ENCODE measurements at regions not wholly inside any gene's neighbourhood (a gene's known extent, or its start where the extent isn't known, plus 50 kb on each side); places are given as distances from the start of the nearest gene placed in this dataset.

GRCh38 chr16:73515616-73516015 lies 467.7 kb upstream of the ZFHX3 start:
- no peaks in the 10 kb centered on the region for H3K27me3 ChIP-seq
- no peak overlapping the region for H3K27ac ChIP-seq
- no peak overlapping the region for H3K4me3 ChIP-seq
- DNase-seq: no peak
- H3K36me3 ChIP-seq: no peaks in the 10 kb centered on the region
- no peak for TF ChIP-seq POLR2A (IDR thresholded peaks at IDR 0.05)
- TF ChIP-seq, protein P1, sequence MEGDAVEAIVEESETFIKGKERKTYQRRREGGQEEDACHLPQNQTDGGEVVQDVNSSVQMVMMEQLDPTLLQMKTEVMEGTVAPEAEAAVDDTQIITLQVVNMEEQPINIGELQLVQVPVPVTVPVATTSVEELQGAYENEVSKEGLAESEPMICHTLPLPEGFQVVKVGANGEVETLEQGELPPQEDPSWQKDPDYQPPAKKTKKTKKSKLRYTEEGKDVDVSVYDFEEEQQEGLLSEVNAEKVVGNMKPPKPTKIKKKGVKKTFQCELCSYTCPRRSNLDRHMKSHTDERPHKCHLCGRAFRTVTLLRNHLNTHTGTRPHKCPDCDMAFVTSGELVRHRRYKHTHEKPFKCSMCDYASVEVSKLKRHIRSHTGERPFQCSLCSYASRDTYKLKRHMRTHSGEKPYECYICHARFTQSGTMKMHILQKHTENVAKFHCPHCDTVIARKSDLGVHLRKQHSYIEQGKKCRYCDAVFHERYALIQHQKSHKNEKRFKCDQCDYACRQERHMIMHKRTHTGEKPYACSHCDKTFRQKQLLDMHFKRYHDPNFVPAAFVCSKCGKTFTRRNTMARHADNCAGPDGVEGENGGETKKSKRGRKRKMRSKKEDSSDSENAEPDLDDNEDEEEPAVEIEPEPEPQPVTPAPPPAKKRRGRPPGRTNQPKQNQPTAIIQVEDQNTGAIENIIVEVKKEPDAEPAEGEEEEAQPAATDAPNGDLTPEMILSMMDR (IDR thresholded peaks at IDR 0.05): no peak
- H3K9me3 ChIP-seq: no peaks in the 10 kb centered on the region
- no peaks in the 10 kb centered on the region for H3K4me1 ChIP-seq

DNA sequence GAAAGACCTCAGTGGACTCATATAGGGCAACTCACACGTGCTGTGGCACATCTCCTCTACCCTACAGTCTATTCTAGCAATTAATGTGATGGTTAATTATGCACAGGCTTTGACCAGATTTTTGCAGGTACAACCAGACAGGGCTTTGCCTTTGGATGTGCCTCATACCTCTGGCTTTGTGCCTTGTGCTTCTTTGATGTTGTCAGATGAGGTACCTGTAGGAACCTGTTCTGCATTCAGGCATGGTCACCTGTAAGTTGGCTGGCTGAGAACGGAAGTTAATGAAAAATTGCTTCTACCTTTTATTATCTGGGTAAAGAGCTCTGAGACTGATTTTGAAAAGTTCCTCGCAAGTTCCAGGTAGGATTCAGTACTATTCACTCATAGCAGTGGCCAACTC lies 462.9 kb upstream of the ZFHX3 start:
- H3K36me3 ChIP-seq: no peaks in the 10 kb centered on the region
- H3K27ac ChIP-seq: no peak overlapping the region
- DNase-seq: no peak
- TF ChIP-seq, protein P1 (IDR thresholded peaks at IDR 0.05): no peak
- no peak for TF ChIP-seq POLR2A (IDR thresholded peaks at IDR 0.05)
- no peaks in the 10 kb centered on the region for H3K9me3 ChIP-seq
- H3K27me3 ChIP-seq: no peaks in the 10 kb centered on the region
- H3K4me1 ChIP-seq: no peaks in the 10 kb centered on the region
- no peak overlapping the region for H3K4me3 ChIP-seq

DNA sequence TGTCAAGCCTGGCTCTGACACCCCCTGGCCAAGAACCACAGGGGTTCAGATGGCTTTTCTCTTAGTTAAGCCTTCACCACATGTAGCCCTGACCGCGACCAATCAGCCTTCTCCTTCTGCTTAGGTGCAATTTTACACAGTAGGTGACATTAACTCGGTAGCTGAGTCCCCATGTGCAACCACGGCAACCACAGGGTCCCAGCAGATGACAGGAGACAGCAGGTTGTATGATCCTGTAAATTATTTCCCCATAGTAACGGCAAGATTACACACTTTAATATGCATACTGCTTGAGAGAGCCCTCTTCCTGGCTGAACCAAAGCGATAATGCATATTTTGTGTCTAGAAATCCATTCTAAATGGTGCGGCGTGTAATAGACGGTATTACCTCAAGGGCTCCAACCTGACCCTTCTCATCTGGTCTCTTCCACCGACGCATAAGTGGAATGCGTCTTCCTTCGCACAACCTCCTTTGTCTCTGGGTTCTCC lies 458.7 kb upstream of the ZFHX3 start:
- TF ChIP-seq, protein P1 (IDR thresholded peaks at IDR 0.05): no peak
- TF ChIP-seq POLR2A (IDR thresholded peaks at IDR 0.05): no peak
- Histone ChIP-seq H3K27ac (no peak overlapping the region), H3K4me3 (no peak overlapping the region), H3K9me3 (no peaks in the 10 kb centered on the region), H3K27me3 (no peaks in the 10 kb centered on the region), H3K36me3 (no peaks in the 10 kb centered on the region), H3K4me1 (no peaks in the 10 kb centered on the region)
- no peak for DNase-seq

DNA sequence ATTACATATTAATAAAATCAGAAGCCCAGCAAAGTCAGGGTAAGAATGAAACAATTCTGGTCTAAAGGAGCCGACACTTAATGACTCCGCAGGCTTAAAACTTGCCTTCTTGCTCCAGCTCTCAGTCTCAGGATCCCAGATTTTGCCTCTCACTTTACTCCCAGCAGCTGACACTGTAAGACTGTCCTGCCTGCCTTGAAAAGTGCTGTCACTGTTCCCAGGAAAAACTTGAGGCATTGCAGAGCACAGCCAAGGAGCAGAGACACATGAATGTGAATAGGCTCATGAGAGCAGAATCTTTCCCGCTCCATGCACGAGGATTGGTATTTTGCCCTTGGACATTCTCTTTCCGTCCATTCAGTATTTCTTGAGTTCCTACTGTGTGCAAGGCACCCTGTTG lies 457.6 kb upstream of the ZFHX3 start:
- Histone ChIP-seq H3K4me1 (no peaks in the 10 kb centered on the region), H3K36me3 (no peaks in the 10 kb centered on the region), H3K9me3 (no peaks in the 10 kb centered on the region), H3K27me3 (no peaks in the 10 kb centered on the region), H3K4me3 (no peak overlapping the region), H3K27ac (no peak overlapping the region)
- DNase-seq: no peak
- TF ChIP-seq POLR2A (IDR thresholded peaks at IDR 0.05): no peak
- TF ChIP-seq, protein P1 (IDR thresholded peaks at IDR 0.05): no peak

DNA sequence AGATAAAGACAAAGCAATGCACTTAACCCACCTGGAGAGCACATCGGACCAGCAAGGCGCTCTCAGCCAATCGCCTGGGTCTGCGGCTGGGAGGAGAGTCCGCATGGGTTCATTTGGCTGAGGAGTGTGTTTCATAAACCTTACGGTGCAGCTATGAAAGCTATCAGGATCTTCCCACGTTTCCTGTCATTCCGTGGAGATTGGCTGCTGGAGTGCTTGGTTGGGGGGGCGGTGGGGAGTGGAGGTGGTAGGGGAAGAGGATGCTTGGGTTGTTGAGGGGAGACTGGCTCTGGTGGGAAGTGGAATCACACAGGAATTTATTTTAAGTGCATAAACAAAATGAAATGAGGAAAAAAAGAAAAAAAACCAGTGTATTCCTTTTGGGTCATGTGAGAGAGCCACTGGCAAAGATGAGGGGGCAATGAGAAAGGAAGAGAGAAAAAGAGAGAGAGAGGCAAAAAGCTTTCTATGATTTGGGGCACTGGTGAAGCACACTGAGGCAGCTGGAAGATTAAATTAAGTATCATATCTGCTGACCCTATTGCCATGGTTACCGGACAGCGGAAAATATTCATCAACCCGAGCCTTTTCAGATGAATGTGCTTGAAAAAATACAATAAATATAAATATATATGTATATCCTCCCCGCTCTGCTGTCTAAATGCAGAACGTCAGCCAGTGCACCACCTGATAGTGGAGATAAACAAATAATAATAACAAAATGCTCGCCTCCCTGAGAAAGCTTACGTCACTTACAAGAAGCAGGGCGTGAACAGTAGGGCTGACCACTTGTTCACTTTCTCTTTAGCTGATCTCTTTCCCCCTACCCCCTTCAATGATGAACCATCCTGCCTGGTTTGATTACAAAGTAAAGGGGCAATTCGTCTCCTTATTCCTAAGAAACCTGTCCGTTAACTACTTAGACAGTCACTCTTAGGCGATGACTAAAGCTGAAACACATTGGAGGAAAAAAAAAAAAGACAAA lies 457.0 kb upstream of the ZFHX3 start:
- no peak for DNase-seq
- H3K4me3 ChIP-seq: no peak overlapping the region
- no peaks in the 10 kb centered on the region for H3K4me1 ChIP-seq
- H3K27me3 ChIP-seq: no peaks in the 10 kb centered on the region
- TF ChIP-seq POLR2A (IDR thresholded peaks at IDR 0.05): no peak
- TF ChIP-seq, protein P1 (IDR thresholded peaks at IDR 0.05): no peak
- no peak overlapping the region for H3K27ac ChIP-seq
- H3K36me3 ChIP-seq: no peaks in the 10 kb centered on the region
- no peaks in the 10 kb centered on the region for H3K9me3 ChIP-seq
